Endothelial cell of umbilical vein (primary cell): ENCODE measurements at regions not wholly inside any gene's neighbourhood (a gene's known extent, or its start where the extent isn't known, plus 50 kb on each side); places are given as distances from the start of the nearest gene placed in this dataset.

Experiments
- BruUV-seq: library from RNA; stranded (reverse); fragments of 400-500 nt; replicated peaks from 2 replicates; lab custom pipeline; 2021; lab: Mats Ljungman, UMichigan
- CTCF ChIA-PET: fragments of 300-600, 350-600 bp; sonication (Branson Sonifier 250); formaldehyde crosslinking; loops from one replicate; lab custom pipeline; 2021; ENCODE audit warnings: antibody characterized with exemption, inconsistent platforms; lab: Charles Lee
- POLR2A ChIA-PET: fragments of 300-600, 350-600 bp; sonication (Branson Sonifier 250); formaldehyde crosslinking; loops from one replicate; lab custom pipeline; 2021; ENCODE audit warnings: antibody characterized with exemption, inconsistent platforms; lab: Charles Lee
- DNase-seq: peaks from one replicate; pipeline ENCODE4 v3.0.0-alpha.2; 2011; ENCODE audit warnings: low read depth, low spot score
- FAIRE-seq: peaks from 2 replicates; lab custom pipeline; 2011; peaks lifted over from hg19 to GRCh38; lab: Jason Lieb, UNC
- H2AFZ ChIP-seq: 2 replicates; pipeline ENCODE4 v1.6.0; 2012; ENCODE audit warnings: low read depth, low read length, control low read depth, inconsistent platforms
- H3K27ac ChIP-seq: 2 replicates; pipeline ENCODE4 v1.5.1; 2011; ENCODE audit warnings: low read depth, mild to moderate bottlenecking, control low read depth, low read length, moderate library complexity; ENCODE audit not compliant: insufficient read depth
- H3K27me3 ChIP-seq, 2 experiments: 2 replicates each; pipeline versions ENCODE4 v1.6.0 to v1.6.1; 2011; ENCODE audit warnings: low read length in 2 of 2, mixed read lengths in 1 of 2; ENCODE audit not compliant: control insufficient read depth in 2 of 2, insufficient read depth in 2 of 2
- H3K36me3 ChIP-seq, 2 experiments: 2 replicates in 1 of 2; 3 replicates in 1 of 2; pipeline ENCODE4 v1.5.1; 2011; ENCODE audit warnings: low read length in 2 of 2, mild to moderate bottlenecking in 1 of 2, moderate library complexity in 1 of 2; ENCODE audit not compliant: control insufficient read depth in 2 of 2, insufficient read depth in 2 of 2; ENCODE audit errors: extremely low read depth in 1 of 2
- H3K4me1 ChIP-seq: 3 replicates; pipeline ENCODE4 v1.5.1; 2011; ENCODE audit warnings: mild to moderate bottlenecking, low read length; ENCODE audit not compliant: control insufficient read depth, insufficient read depth; ENCODE audit errors: extremely low read depth
- H3K4me2 ChIP-seq: 2 replicates; pipeline ENCODE4 v1.6.1; 2011; ENCODE audit warnings: low read length, control low read depth, mixed read lengths; ENCODE audit not compliant: insufficient read depth
- H3K4me3 ChIP-seq, 3 experiments: fragments of 200-600 bp in 1 of 3; sonication (generic), shearing (Covaris generic) in 1 of 3; replicated peaks in 1 of 3; 2 replicates each; pipeline ENCODE4 v1.5.1; 2011 to 2016; ENCODE audit warnings: control low read depth in 3 of 3, low read length in 3 of 3, mild to moderate bottlenecking in 2 of 3, inconsistent platforms in 1 of 3, low read depth in 1 of 3, moderate library complexity in 1 of 3; ENCODE audit not compliant: insufficient read depth in 1 of 3
- H3K79me2 ChIP-seq: 2 replicates; pipeline ENCODE4 v1.6.0; 2012; ENCODE audit warnings: low read length, inconsistent platforms; ENCODE audit not compliant: control insufficient read depth, insufficient read depth
- H3K9ac ChIP-seq: replicated peaks from 2 replicates; pipeline ENCODE3; 2011; ENCODE audit warnings: low read length, control low read depth; ENCODE audit not compliant: insufficient read depth; ENCODE audit errors: extremely low read depth
- H3K9me1 ChIP-seq: replicated peaks from 3 replicates; pipeline ENCODE4 v1.6.0; 2011; ENCODE audit warnings: mild to moderate bottlenecking, low read length; ENCODE audit not compliant: control insufficient read depth, insufficient read depth; ENCODE audit errors: extremely low read depth
- H3K9me3 ChIP-seq: replicated peaks from 2 replicates; pipeline ENCODE4 v1.5.1; 2012; ENCODE audit warnings: low read length, inconsistent platforms; ENCODE audit not compliant: control insufficient read depth, insufficient read depth
- H4K20me1 ChIP-seq: replicated peaks from 2 replicates; pipeline ENCODE3; 2011; ENCODE audit warnings: mild to moderate bottlenecking, low read length; ENCODE audit not compliant: control insufficient read depth, insufficient read depth; ENCODE audit errors: extremely low read depth
- FOS ChIP-seq: IDR thresholded peaks from 2 replicates; pipeline ENCODE4 v1.6.1; 2011; ENCODE audit warnings: mild to moderate bottlenecking, low read length, moderate library complexity, borderline replicate concordance; ENCODE audit not compliant: insufficient read depth
- GATA2 ChIP-seq: IDR thresholded peaks from 2 replicates; pipeline ENCODE4 v1.7.0; 2011; ENCODE audit warnings: low read depth, mild to moderate bottlenecking, moderate library complexity, mixed read lengths, low read length; ENCODE audit not compliant: insufficient read length, insufficient read depth
- POLR2A ChIP-seq: IDR thresholded peaks from 2 replicates; pipeline ENCODE4 v1.6.1; 2012; ENCODE audit warnings: low read depth, mild to moderate bottlenecking, control low read depth, low read length
- dilution Hi-C: fragments of 300-500 bp; cut with MboI; formaldehyde crosslinking; loops from one replicate; pipeline ENCODE4 v1.15.0; 2019; ENCODE audit warnings: low sequenced_read_pairs; ENCODE audit not compliant: extremely low pct_ligation_motif_present
- intact Hi-C: fragments of 100-400 bp; cut with micrococcal nuclease; formaldehyde crosslinking; loops from one replicate; pipeline ENCODE4 v1.10.0; 2022
- TF ChIP-seq, protein P1 (sequence below), 2 donors: IDR thresholded peaks; 1 replicate in 1 of 2; 2 replicates in 1 of 2; pipeline ENCODE4 v1.5.1; 2011; ENCODE audit warnings: low read length in 2 of 2, mild to moderate bottlenecking in 2 of 2, moderate library complexity in 2 of 2, control low read depth in 1 of 2, inconsistent platforms in 1 of 2, low read depth in 1 of 2; ENCODE audit not compliant: insufficient read depth in 1 of 2; ENCODE audit errors: extremely low read depth in 1 of 2

DNA sequence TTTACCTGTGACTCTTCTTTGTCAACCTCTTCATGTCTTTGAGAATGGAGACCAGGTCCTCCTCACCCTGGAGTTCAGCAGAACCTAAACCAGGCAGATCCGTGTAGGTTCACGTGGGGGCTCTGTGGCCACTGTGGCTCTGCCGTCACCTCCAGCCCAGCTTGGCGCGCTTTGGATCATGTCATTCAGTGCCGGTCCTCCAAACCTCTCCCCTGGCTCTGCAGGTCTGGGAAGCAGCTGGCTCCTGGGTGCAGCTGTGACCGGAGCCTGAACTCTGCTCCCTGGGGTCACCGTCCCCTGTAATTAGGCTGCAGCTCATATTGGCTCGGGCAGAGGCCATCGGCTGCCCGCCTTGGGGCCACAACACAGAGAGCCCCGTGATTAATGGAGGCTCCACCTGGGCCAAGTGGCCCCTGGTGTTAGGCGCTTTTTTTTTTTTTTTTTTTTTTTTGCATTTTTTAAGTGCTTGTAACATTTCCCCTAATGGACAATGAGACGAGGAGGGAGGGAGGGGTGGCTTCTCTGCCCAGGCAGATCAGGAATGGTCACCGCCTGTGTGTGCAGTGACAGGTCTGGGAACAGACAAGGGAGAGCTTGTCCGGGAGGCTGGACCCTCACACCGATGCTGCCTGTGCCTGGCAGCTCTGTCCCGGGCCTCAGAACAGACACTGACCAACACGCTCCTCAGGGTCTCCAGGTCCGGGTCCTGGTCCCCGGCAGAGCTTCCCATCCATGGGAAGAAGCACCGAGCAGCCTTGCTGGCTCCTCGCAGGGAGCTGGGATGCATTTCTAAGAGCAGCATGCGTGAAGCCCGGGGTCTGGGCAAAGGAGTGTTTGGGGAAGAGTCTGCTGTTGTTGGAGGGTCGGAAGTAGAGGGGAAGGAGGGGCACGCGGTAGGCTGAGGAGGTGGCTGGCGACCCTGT lies 247.9 kb downstream of the SEC14L1 start:
- Histone ChIP-seq H3K36me3 (no peaks in the 10 kb centered on the region), H3K4me2 (peak overlapping the region; percentile 80), H2AFZ (no peak overlapping the region), H3K9me1 (no peaks in the 10 kb centered on the region), H3K4me1 (peaks cover 68% of the 10 kb centered on the region), H3K79me2 (peaks cover 25% of the 10 kb centered on the region), H3K9me3 (no peaks in the 10 kb centered on the region), H3K4me3 (no peak overlapping the region), H3K27ac (peak overlapping the region; percentile 86), H4K20me1 (no peaks in the 10 kb centered on the region), H3K9ac (no peak overlapping the region), H3K27me3 (no peaks in the 10 kb centered on the region)
- ChIA-PET CTCF (interaction anchor here (1.1 to 6.1 kb wide), 7 partner anchors 12 to 332 kb away, joined by 3 to 58 read pairs (median 6); no protein-coding TSS in a partner anchor), POLR2A (interaction anchor here (0.6 to 1.8 kb wide), 2 partner anchors 14 to 320 kb away, joined by 3 to 9 read pairs; no protein-coding TSS in a partner anchor)
- dilution Hi-C loops (no loop called here), intact Hi-C loops (loop anchor here (1.0 to 2.0 kb wide), 5 partner anchors 14 to 57 kb away; no protein-coding TSS in a partner anchor)
- TF ChIP-seq FOS (no peak), GATA2 (no peak)
- no TSS peak for BruUV-seq
- FAIRE-seq = peak; percentile 33
- peak; percentile 36 for DNase-seq

DNA sequence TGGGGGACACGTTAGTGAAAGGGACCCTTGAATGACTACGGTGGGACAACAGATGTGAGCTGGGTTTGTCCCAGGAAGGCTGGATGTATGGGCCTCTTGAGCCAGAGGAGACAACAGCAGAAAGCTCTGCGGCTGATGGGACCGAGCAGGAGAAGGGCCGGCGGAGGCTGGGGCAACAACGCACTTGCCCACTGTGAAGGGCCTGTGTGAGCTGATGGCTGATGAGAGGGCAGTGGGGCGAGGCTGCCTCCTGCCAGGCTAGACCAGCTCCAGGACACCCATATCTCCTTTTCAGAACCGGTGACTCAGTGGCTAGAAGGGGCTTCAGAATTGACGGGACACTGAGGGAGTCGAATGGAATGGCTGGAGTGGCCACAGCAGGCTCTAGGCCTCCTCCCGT lies 250.1 kb downstream of the SEC14L1 start:
- Histone ChIP-seq H3K36me3 (no peaks in the 10 kb centered on the region), H2AFZ (no peak overlapping the region), H3K4me3 (no peak overlapping the region), H3K9me3 (no peaks in the 10 kb centered on the region), H3K4me1 (peaks cover 54% of the 10 kb centered on the region), H3K4me2 (no peak overlapping the region), H3K27ac (no peak overlapping the region), H3K27me3 (no peaks in the 10 kb centered on the region), H3K9ac (no peak overlapping the region), H3K79me2 (peaks cover 22% of the 10 kb centered on the region), H3K9me1 (no peaks in the 10 kb centered on the region), H4K20me1 (no peaks in the 10 kb centered on the region)
- CTCF ChIA-PET = interaction anchor here (1.9 to 6.1 kb wide), 3 partner anchors 9 to 39 kb away, joined by 7 to 58 read pairs (median 8); no protein-coding TSS in a partner anchor
- dilution Hi-C loops (no loop called here), intact Hi-C loops (no loop called here)
- no peak for TF ChIP-seq POLR2A
- TF ChIP-seq, protein P1, sequence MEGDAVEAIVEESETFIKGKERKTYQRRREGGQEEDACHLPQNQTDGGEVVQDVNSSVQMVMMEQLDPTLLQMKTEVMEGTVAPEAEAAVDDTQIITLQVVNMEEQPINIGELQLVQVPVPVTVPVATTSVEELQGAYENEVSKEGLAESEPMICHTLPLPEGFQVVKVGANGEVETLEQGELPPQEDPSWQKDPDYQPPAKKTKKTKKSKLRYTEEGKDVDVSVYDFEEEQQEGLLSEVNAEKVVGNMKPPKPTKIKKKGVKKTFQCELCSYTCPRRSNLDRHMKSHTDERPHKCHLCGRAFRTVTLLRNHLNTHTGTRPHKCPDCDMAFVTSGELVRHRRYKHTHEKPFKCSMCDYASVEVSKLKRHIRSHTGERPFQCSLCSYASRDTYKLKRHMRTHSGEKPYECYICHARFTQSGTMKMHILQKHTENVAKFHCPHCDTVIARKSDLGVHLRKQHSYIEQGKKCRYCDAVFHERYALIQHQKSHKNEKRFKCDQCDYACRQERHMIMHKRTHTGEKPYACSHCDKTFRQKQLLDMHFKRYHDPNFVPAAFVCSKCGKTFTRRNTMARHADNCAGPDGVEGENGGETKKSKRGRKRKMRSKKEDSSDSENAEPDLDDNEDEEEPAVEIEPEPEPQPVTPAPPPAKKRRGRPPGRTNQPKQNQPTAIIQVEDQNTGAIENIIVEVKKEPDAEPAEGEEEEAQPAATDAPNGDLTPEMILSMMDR (IDR thresholded peaks at IDR 0.05; ENCODE audit: extremely low read depth in 1 of 2, insufficient read depth in 1 of 2, low read depth in 1 of 2, low read length in 2 of 2) = no peak
- DNase-seq (no peak), FAIRE-seq (no peak)
- no TSS peak for BruUV-seq
- POLR2A ChIA-PET = no interaction called here
